ENCODE measurements at regions not wholly inside any gene's neighbourhood (a gene's known extent, or its start where the extent isn't known, plus 50 kb on each side); places are given as distances from the start of the nearest gene placed in this dataset.
"Not testable (repeated sequence)": the region's sequence is repeated elsewhere in the genome, so short reads cannot be mapped to it uniquely, and the experiment has no call there.

- TF ChIP-seq, protein P1, sequence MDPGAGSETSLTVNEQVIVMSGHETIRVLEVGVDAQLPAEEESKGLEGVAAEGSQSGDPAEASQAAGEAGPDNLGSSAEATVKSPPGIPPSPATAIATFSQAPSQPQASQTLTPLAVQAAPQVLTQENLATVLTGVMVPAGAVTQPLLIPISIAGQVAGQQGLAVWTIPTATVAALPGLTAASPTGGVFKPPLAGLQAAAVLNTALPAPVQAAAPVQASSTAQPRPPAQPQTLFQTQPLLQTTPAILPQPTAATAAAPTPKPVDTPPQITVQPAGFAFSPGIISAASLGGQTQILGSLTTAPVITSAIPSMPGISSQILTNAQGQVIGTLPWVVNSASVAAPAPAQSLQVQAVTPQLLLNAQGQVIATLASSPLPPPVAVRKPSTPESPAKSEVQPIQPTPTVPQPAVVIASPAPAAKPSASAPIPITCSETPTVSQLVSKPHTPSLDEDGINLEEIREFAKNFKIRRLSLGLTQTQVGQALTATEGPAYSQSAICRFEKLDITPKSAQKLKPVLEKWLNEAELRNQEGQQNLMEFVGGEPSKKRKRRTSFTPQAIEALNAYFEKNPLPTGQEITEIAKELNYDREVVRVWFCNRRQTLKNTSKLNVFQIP (CRISPR knock-in tag; IDR thresholded peaks at IDR 0.05; ENCODE audit: borderline replicate concordance, low read depth) = no peak
- TF ChIP-seq, protein P2, sequence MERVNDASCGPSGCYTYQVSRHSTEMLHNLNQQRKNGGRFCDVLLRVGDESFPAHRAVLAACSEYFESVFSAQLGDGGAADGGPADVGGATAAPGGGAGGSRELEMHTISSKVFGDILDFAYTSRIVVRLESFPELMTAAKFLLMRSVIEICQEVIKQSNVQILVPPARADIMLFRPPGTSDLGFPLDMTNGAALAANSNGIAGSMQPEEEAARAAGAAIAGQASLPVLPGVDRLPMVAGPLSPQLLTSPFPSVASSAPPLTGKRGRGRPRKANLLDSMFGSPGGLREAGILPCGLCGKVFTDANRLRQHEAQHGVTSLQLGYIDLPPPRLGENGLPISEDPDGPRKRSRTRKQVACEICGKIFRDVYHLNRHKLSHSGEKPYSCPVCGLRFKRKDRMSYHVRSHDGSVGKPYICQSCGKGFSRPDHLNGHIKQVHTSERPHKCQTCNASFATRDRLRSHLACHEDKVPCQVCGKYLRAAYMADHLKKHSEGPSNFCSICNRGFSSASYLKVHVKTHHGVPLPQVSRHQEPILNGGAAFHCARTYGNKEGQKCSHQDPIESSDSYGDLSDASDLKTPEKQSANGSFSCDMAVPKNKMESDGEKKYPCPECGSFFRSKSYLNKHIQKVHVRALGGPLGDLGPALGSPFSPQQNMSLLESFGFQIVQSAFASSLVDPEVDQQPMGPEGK (CRISPR knock-in tag; IDR thresholded peaks at IDR 0.05; ENCODE audit: borderline replicate concordance) = no peak
- no peak for TF ChIP-seq GLIS3 (CRISPR knock-in tag; IDR thresholded peaks at IDR 0.05)
These were observed 495.1 kb upstream of the CCDC196 start (continued) for GRCh38 chr14:65991104-65991503.

- not testable (repeated sequence) for ATAC-seq
These were observed 494.2 kb upstream of the CCDC196 start for GRCh38 chr14:65991935-65992334.

- ATAC-seq = no peak
- TF ChIP-seq RARB (CRISPR knock-in tag; IDR thresholded peaks at IDR 0.05) (no peak), ZNF565 (CRISPR knock-in tag; conservative IDR thresholded peaks at IDR 0.05; ENCODE audit: low read depth) (no peak), ZNF70 (CRISPR knock-in tag; IDR thresholded peaks at IDR 0.05) (no peak), GLIS3 (CRISPR knock-in tag; IDR thresholded peaks at IDR 0.05) (no peak), ZNF8 (CRISPR knock-in tag; IDR thresholded peaks at IDR 0.05) (no peak), BACH2 (CRISPR knock-in tag; IDR thresholded peaks at IDR 0.05; ENCODE audit: borderline replicate concordance) (no peak), ISL1 (CRISPR knock-in tag; IDR thresholded peaks at IDR 0.05) (no peak)
These were observed 493.1 kb upstream of the CCDC196 start for GRCh38 chr14:65993103-65993502.

- no peak for TF ChIP-seq RARB (CRISPR knock-in tag; IDR thresholded peaks at IDR 0.05)
- no peak for TF ChIP-seq OSR1 (CRISPR knock-in tag; IDR thresholded peaks at IDR 0.05)
- TF ChIP-seq PPARA (CRISPR knock-in tag; IDR thresholded peaks at IDR 0.05; ENCODE audit: borderline replicate concordance) = no peak
- no peak for TF ChIP-seq TOX (CRISPR knock-in tag; IDR thresholded peaks at IDR 0.05; ENCODE audit: borderline replicate concordance)
- TF ChIP-seq CREB5 (CRISPR knock-in tag; IDR thresholded peaks at IDR 0.05; ENCODE audit: low read depth) = no peak
- no peak for TF ChIP-seq ISL1 (CRISPR knock-in tag; IDR thresholded peaks at IDR 0.05)
- TF ChIP-seq, protein P2 (CRISPR knock-in tag; IDR thresholded peaks at IDR 0.05; ENCODE audit: borderline replicate concordance) = no peak
- TF ChIP-seq ZFP30 (CRISPR knock-in tag; IDR thresholded peaks at IDR 0.05) = no peak
- TF ChIP-seq GLIS3 (CRISPR knock-in tag; IDR thresholded peaks at IDR 0.05) = no peak
- TF ChIP-seq ESRRG (CRISPR knock-in tag; IDR thresholded peaks at IDR 0.05) = no peak
- TF ChIP-seq ZFP3 (CRISPR knock-in tag; IDR thresholded peaks at IDR 0.05) = no peak
- no peak for ATAC-seq
These were observed 492.2 kb upstream of the CCDC196 start for GRCh38 chr14:65993996-65994395.

DNA sequence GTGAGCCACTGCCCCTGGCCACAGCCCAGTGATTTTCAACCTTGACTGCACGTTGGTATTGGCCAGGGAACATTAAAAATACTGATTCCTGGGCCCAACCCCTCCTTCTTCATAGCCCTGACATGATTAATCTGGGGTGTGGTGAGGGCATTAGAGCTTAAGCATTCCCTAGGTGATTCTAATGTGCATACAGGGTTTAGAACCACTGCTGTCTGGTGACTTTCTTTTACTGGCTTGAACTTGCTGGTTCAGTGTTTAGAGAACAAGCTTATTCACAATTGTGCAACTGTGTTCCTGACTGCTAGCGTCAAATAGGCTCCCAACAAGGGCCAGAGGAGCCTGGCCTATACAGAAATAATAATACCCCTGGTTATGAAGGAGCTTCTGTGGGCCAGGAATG lies 488.8 kb upstream of the CCDC196 start:
- ATAC-seq = no peak
- no peak for TF ChIP-seq ZFP3 (CRISPR knock-in tag; IDR thresholded peaks at IDR 0.05)
- no peak for TF ChIP-seq SNAI2 (CRISPR knock-in tag; IDR thresholded peaks at IDR 0.05)
- no peak for TF ChIP-seq RARB (CRISPR knock-in tag; IDR thresholded peaks at IDR 0.05)
- TF ChIP-seq GLIS3 (CRISPR knock-in tag; IDR thresholded peaks at IDR 0.05) = no peak
- TF ChIP-seq TSHZ2 (CRISPR knock-in tag; IDR thresholded peaks at IDR 0.05) = no peak
- no peak for TF ChIP-seq ISL1 (CRISPR knock-in tag; IDR thresholded peaks at IDR 0.05)
- no peak for TF ChIP-seq ZFP30 (CRISPR knock-in tag; IDR thresholded peaks at IDR 0.05)
- TF ChIP-seq, protein P3, sequence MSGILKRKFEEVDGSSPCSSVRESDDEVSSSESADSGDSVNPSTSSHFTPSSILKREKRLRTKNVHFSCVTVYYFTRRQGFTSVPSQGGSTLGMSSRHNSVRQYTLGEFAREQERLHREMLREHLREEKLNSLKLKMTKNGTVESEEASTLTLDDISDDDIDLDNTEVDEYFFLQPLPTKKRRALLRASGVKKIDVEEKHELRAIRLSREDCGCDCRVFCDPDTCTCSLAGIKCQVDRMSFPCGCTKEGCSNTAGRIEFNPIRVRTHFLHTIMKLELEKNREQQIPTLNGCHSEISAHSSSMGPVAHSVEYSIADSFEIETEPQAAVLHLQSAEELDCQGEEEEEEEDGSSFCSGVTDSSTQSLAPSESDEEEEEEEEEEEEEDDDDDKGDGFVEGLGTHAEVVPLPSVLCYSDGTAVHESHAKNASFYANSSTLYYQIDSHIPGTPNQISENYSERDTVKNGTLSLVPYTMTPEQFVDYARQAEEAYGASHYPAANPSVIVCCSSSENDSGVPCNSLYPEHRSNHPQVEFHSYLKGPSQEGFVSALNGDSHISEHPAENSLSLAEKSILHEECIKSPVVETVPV (CRISPR knock-in tag; IDR thresholded peaks at IDR 0.05) = no peak
- no peak for TF ChIP-seq ARNTL (CRISPR knock-in tag; IDR thresholded peaks at IDR 0.05; ENCODE audit: borderline replicate concordance, low read depth)
- TF ChIP-seq OSR1 (CRISPR knock-in tag; IDR thresholded peaks at IDR 0.05) = no peak
- TF ChIP-seq, protein P2 (CRISPR knock-in tag; IDR thresholded peaks at IDR 0.05; ENCODE audit: borderline replicate concordance) = no peak
- no peak for TF ChIP-seq BACH2 (CRISPR knock-in tag; IDR thresholded peaks at IDR 0.05; ENCODE audit: borderline replicate concordance)

All from SK-N-SH treated with all-trans-retinoic acid at 6 μM for 48 hours (cell line).